ENCODE measurements at regions not wholly inside any gene's neighbourhood (a gene's known extent, or its start where the extent isn't known, plus 50 kb on each side); places are given as distances from the start of the nearest gene placed in this dataset.
A peak's percentile ranks its signal among the peaks of the same experiment; 100 is the strongest.
"Not testable (repeated sequence)": the region's sequence is repeated elsewhere in the genome, so short reads cannot be mapped to it uniquely, and the experiment has no call there.

DNA sequence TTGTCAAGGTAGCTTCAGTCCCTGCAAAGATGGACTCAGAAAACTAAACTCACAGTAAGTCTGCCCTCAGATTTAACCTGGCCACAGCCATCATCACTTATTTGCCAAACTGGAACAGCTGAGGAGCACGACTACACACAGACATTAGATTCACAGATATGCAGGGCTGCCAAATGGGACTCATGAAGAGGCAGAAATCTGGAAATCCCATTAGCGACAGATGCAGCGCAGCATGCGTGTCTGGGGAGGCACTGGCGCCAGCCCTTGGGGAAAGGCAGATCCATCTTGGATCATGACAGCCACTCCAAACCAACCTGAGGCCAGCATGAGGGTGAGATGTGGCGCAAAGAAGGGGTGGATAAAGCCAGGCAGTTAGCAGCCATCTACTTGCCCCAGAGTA lies 160.7 kb upstream of the TSC22D2 start:
- DNase-seq (ENCODE audit: low read depth) = no peak

DNA sequence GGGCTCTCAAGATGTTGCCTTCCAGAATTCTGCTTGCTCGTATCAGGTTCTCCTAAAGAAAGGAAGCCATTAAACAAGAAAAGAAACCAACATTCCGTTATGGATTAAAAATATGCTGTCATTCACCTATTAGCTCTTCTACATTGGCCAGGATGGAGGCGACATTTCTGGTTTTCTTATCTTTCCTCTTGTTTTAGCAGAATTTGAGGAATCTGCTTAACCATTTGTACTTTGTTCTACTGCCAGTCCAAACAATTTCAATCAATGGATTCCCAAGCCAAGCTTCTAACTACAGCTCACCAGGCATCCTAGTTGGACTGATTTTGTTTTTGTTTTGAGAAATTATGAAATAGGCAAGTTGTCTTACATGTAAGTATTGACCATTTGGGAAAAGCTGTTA lies 164.6 kb upstream of the TSC22D2 start:
- DNase-seq (ENCODE audit: low read depth) = no peak

DNA sequence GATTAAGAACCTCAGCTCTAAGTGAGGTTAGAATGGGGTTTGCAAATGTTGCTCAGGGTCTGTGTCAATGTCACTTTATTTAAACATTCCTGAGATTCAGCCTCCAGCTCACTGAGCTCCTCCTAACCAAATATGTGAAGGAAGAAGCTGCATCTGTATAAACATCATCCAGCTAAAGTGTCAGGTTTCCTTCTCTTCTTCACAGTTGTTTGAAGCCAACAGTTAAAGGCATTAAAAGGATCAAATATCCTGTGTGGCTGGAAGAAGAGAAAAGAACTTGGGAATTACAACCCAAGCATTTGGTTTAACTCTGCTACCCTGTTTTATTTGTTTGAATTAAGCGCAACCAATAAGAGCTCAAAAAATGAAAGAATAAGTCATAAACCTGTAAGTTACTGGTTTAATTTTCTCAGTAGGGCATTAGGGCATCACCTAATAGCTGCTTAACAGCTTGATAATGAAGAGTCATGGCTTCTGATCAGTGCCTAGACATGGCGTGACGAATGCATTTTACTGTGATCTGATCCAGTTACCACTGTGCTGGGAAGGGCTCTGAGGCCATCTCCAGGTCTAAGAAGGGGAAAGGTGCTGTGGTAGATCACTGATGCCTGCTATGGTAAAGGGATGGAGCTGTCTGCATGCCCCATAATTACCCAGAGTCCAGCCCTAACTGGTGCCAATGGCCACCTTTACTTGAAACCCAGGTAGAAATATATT lies 165.7 kb upstream of the TSC22D2 start:
- DNase-seq (ENCODE audit: low read depth) = peak; percentile 89

DNA sequence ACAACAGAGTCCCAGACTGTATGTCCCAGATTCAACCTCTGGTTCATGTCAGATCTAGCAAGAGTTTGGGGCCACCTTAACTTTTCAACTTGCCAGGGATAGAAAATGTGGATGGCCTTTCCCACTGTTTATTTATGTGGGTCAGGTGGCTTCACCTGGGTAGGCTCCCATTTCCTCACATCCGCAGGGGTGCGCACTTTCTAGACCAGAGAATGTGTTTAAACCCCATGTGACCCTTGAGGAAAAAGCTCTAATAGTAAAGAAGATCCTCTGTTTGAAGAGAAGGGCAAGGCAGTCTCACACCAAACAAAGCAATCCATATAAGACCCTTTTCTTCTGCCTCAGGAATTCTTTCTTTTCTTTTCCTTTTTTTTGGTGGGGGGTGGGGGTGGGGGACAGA lies 167.2 kb upstream of the TSC22D2 start:
- no peak for DNase-seq (ENCODE audit: low read depth)

DNA sequence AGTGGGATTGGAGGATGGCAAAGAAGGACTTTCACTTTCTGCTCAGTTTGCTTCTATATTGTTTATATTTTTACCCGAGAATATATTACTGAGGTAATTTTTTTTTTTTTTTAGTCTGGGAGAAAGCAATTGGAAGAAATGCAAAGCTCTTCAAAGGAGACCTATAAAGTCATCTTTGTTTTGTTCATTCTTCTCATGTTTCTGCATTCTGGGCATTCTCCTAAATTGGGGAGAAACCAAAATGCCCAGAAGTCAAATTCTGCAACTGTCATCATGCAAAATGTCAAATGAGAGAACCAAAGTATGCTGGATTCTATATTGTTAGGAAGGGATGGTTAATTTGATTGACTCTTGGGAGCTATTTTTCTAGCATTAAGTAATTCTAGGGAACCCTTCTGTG lies 168.3 kb upstream of the TSC22D2 start:
- no peak for DNase-seq (ENCODE audit: low read depth)

DNA sequence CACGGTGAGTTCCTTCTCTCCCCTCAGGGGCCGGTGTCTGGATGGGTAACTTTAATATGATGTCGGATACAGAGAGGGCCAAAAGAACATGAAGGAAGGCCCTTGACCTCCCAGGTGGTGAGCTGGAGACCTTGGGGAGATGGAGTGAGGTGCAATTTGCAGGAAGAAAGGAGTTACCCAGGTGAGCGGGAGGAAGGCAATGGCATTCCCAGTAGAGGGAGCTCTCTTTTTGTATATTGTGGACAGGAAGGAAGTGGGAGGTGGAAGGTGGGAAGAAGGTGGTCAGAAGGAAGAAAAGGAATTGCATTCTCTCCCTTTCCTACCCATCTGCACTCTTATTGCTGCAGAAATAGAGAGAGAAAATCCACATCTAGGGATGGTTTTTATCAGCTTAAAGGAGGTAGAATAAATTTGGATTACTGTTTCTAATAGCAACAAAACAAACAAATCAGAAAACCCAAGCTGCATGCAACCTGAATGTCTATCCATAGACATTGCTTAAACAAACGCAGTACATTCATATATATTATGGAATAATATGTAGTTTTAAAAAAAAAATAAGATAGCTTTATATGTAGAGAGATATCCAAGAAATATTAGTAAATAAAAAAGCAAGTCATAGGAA lies 169.0 kb upstream of the TSC22D2 start:
- no peak for DNase-seq (ENCODE audit: low read depth)

DNA sequence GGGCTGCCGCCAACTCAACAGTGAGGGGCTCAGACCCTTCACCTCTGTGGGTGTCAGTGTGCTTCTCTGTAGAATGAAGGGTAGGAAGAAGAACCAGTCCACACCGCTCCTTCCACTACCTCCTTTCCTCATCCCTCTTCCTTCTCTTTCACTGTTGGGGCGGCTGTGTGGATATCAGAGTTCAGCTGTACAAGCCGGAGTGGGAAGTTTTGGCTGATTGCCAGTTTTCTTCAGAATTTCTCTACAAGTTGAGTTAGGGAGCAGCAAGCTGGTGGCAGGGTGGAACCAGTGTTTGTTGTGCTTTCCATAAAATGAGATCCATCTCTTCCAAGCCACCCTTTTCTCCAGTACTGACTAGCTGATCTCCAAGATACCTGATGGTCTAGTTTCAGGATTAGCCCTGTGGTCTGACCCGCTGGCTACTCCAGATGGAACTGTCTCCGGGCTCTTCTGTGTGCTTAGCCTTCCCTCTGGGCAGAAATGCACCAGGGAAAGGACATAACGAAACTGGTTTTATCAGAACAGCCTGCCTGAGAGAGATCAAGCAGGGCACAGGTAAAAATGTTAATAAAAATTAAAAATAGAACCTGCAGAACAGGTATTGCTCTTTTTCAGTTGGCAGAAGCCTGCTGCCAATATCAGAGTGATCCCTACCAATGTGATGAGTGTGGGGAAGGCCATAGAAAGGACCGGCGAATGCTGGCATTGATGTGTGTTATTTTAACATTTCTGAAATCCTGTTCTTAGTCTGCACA lies 169.9 kb upstream of the TSC22D2 start:
- DNase-seq (ENCODE audit: low read depth) = no peak

DNA sequence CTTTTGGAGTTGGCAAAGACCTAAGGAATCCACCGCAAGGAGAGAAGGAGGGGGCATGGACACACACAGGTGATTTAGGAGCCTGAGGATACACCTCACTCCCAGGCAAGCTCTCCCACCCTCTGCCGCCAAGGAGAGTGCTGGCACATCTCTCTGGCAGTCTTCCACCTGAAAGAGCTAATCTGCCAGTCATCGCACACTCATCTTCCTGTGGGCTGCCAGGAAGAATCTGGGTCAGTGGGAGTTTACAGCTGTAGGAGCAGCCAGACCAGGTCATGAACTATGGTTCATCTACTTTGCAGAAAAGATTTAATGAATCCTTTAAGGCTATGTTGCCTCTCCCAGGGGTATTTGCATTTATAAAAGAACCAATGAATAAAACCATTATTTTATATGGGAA lies 170.6 kb upstream of the TSC22D2 start:
- peak; percentile 91 for DNase-seq (ENCODE audit: low read depth)

DNA sequence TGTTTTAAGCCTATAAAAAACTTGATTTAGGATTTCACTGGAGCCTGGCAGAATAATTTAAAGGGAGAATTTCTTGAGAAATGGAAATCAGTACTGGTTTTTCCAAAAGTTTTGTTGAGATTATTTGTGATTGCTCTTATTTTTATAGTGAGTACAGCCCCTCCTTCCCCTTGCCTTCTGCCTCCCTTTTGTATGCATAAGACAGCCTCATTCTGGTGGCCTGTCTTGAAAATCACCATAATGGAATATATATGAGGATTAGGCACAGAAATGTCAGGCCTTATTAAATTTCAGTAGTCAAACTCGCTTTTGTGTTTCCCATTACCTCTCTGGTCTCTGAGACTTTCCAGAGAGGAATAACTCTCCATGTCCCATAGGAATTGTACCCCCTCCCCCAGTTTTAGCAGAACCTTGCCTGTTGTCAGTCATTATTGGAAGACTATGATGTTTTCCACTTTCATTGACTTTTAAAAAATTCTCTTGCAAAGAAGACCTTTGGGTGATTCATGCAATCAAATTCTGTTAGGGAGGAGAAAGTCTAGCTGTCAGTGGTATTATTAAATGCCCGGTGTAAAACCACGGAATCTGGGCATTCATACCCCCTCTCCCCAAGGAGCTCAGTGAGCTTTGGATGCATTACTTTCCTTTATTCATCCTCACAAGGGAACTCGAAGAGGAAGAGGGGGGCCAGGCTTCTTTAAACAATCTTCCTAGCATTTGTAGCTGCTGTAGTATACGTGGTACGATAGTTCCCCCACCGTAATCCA lies 171.6 kb upstream of the TSC22D2 start:
- peak; percentile 79 for DNase-seq (ENCODE audit: low read depth)

DNA sequence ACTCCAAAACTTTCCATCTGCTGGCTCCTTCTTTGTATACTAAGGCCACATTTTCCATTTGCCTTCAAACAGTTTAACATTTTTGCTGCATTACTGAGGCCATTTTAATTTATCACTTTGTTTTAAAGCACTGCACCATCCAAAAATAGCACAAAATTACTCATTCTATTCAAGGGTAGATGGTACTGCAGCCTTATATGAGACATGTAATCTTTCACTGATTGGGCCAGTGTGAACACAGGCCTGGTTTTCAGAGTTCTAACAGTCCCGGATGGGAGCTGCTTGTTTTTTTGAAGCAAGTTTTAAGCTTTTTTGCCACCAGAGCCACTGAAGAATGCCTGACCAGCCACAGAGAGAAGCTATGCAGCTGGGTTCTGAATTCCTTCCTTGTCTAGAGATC lies 172.3 kb upstream of the TSC22D2 start:
- peak; percentile 82 for DNase-seq (ENCODE audit: low read depth)

DNA sequence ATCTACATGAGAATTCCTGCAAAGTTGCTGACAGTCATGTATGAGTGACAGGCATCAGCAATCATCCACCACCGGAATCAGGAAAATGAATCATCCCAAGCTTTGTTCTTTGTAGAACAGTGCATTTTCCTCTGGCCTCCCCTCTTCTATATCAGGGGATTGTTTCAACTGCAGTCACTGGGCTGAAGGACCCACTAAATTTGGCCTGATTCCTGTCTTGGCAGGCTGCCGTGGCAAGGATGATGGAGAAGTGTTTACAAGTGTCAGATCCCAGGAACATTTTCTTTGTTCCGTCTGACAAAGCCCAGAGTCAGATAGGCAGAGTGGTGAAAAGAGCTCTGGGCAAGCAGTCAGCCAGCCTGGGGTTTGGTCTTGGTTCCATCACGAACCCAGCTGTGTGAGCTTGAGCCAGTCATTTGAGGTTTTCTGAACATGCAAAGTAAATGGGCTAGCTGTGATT lies 175.1 kb upstream of the TSC22D2 start:
- DNase-seq (ENCODE audit: low read depth) = no peak

DNA sequence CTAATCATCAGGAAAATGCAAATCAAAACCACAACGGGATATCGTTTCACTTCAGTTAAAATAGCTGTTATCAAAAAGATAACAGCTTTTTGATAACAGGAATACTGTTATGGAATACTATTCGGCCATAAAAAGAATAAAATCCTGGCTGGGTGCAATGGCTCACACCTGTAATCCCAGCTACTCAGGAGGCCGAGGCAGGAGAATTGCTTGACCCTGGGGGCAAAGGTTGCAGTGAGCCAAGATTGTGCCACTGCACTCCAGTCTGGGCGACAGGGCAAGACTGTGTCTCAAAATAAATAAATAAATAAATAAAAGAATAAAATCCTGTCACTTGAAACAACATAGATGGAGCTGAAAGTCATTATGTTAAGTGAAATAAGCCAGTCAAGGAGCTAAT lies 178.1 kb upstream of the TSC22D2 start:
- DNase-seq (ENCODE audit: low read depth) = no peak

DNA sequence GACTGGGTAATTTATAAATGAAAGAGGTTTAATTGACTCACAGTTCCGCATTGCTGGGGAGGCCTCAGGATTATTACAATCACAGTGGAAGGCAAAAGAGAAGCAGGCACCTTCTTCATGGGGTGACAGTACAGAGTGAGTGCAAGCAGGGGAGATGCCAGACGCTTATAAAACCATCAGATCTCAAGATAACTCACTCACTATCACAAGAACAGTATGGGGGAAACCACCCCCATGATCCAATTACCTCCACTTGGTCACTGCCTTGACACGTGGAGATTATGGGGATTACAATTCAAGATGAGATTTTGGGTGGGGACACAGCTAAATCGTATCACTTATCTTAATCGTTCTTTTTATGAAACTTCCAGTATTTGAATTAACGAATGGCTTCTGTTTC lies 179.5 kb upstream of the TSC22D2 start:
- DNase-seq (ENCODE audit: low read depth) = not testable (repeated sequence)

DNA sequence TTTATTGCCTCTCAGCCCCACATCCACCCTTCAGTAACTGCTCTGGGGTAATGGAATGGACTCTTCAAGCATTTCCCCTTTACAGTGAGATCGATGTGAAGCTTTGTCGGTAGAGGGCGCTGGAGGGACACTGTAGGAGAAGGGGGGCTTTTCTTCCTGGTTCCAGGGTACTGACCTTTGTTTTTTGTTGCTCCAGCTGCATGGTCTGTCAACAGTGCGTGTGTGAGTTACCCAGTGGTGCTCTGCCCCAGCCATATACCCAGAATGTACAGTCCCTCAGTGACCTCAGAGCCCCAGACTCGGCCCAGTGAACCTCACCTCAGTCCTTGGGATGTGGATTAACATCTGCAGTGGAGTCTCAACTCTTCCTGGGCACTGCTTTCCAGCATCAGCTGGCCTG lies 180.3 kb upstream of the TSC22D2 start:
- peak; percentile 81 for DNase-seq (ENCODE audit: low read depth)

DNA sequence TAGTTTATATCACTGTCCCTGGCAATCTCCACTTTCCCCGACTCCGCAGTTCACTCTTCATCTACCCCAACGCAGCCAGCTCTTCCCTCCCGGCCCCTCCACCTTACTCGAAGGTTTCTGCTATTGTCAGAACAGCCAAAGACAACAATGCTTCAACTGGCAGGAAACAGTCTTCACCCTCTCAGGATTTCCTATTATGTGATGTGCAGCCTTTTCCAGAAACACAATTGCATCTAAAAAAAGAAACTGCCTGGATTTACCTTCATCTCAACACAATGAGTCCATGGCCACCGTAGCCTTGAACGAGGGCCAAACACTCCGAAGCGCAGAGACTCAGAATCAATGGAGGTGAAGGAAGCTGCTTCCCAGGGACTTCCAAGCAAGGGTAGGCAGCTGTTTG lies 182.1 kb upstream of the TSC22D2 start:
- no peak for DNase-seq (ENCODE audit: low read depth)

DNA sequence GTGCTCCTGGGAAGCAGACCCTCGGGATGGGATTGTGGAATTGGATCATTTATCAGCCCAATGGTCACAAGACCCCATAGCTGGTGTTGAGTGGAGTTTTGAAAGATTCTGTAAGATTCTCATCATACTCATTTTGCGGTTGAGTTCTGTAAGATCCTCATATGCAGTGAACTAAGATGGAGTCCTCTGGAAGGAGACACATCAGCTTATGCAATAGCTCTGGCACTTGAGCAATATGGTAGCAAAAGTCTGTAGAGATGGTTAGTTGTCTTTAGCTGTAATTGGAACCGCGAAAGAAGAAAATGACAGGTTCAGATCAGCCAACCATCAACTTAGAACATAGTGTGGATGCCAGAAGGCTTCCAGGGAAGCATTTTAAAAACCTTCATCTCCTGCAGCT lies 184.5 kb upstream of the TSC22D2 start:
- DNase-seq (ENCODE audit: low read depth) = no peak

DNA sequence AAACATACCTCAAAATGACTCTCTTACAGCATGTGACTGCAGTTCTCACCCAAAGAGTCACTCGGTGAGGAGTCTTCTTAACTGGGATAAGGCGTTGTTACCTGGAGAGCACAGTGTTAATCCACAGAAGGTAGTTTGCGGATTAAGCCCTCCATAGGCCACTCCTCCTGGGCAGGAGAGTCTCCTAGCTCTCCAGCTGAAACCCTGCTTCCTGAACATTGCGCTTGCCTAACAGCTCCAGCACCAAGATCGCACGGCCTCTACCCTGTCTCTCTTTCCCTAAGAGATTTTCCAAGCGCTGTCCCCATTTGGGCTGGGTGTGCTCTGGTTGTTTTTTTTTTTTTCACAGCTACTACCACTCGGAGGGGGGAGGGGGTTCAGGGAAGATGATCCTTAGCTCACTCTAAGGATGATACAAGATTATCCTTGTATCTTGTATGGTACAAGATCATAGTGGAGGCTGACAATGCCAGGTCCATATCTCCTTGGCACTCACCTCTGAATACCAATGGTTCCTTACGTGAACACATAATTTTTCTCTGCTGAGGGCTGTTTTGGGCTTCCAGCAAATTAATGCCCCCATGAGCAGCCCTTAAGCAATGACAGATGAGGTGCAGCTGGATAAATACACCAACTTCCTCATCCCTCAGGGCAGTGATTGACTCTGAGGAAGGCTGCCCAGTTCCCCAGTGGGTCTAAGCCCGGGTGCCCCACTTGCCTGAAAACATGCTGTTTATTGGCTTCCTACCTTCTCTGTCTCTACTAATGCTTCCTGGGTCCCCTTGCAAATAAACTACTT lies 185.2 kb upstream of the TSC22D2 start:
- no peak for DNase-seq (ENCODE audit: low read depth)

DNA sequence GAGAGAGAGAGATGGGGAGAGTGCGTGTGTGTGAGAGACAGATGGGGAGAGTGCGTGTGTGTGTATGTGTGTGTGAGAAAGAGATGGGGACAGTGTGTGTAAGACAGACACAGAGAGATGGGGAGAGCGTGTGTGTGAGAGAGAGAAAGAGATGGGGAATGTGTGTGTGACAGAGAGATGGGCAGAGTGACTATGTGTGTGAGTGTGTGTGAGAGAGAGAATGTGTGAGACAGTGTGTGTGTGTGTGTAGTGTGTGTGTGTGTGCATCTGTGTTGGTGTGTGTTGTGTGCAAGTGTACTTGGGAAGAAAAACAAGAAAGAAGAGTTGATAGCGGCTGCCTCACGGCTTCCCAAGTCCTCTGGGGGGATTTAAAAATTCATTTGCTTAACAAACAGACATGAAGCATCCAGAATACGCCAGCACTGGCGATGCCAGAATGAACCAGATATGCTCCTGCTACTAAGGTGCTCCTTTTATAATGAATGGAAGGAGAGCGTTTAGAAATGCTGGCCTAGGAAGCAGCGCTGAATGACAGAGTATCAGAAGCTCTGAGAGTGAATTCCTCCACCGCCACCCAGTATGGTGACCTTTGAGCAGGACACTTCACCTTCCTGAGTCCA lies 186.1 kb upstream of the TSC22D2 start:
- no peak for DNase-seq (ENCODE audit: low read depth)

DNA sequence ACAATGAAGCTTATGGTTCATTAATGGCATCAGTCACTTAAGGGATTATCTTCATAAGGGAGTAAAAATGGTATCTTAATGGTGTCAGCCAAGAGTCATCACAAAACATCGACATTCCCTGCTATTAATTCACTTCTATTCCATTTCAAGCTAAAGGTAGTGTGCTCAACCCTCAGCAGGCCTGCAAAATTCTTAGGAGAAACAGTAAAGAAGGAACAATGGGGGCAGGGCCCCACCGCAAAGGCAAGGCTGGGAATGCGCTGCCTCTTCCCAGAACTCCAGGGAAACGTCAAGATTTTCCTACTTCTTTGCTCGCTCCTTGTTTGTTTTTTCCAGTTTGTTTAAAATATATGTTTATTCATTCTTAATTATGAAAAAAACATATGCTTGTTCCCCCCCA lies 187.3 kb upstream of the TSC22D2 start:
- DNase-seq (ENCODE audit: low read depth) = no peak

DNA sequence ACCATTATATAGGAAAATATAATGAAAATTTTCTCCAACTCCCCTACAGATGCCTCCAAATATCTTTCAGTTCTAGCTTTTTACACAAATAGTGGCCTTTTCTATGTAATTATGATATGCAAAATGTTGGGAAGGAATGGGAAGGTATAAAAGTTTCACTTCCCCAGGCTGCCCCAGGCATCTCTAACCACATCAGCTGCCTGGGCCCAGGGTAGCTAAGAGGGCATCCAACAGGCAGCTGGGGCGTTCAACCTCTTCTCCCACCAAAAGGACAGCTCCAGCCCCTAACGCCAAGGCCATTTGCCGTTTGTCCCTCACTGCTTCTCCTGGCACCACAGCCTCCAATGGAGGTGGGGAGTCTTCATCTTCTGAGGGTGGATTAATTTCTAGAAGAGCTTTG lies 188.1 kb upstream of the TSC22D2 start:
- DNase-seq (ENCODE audit: low read depth) = no peak

DNA sequence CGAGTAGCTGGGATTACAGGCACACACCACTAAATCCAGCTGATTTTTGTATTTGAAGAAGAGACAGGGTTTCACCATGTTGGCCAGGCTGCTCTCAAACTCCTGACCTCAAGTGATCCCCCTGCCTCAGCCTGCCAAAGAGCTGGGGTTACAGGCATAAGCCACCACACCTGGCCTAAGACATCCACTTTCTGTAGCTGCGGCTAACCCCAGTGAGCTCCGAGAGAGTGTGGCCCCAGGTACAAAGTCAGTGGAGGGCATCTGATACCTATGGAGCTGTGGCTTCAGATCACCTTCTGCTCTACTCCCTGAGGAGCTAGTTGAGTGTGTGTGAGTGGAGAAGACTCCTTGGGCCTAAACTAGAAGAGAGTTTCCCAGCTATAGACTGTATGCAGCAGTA lies 189.3 kb upstream of the TSC22D2 start:
- DNase-seq (ENCODE audit: low read depth) = no peak

Measured in LHCN-M2 (cell line).